CD4-positive, alpha-beta T cell (primary cell): ENCODE measurements at regions not wholly inside any gene's neighbourhood (a gene's known extent, or its start where the extent isn't known, plus 50 kb on each side); places are given as distances from the start of the nearest gene placed in this dataset.

Experiments used
- ATAC-seq: fragments of 200-7000 bp; cut with Tn5 transposase; one replicate; pipeline ENCODE4 v1.10.0; 2022; ENCODE audit warnings: mild to moderate bottlenecking; ENCODE audit not compliant: poor library complexity
- CTCF ChIA-PET: fragments of 350-600 bp; sonication (Branson Sonifier 250); formaldehyde crosslinking; loops from one replicate; lab custom pipeline; 2021; ENCODE audit warnings: antibody characterized with exemption, inconsistent platforms; lab: Charles Lee
- POLR2A ChIA-PET: fragments of 350-600 bp; sonication (Branson Sonifier 250); formaldehyde crosslinking; loops from one replicate; lab custom pipeline; 2021; ENCODE audit warnings: antibody characterized with exemption, inconsistent platforms; lab: Charles Lee
- DNase-seq, 14 experiments: peaks; one replicate each; pipeline ENCODE4 v3.0.0-alpha.2; 2013 to 2020; ENCODE audit warnings: mixed read lengths in 2 of 14
- H3K27ac ChIP-seq, 2 donors: one replicate each; pipeline versions ENCODE4 v1.5.1 to v1.7.0; 2013; ENCODE audit warnings: low read length in 2 of 2, low read depth in 1 of 2, mild to moderate bottlenecking in 1 of 2
- H3K27me3 ChIP-seq, 2 experiments: 1 replicate in 1 of 2; 2 replicates in 1 of 2; pipeline versions ENCODE4 v1.6.1 to v1.7.0; 2013; ENCODE audit warnings: low read length in 2 of 2, control low read depth in 1 of 2, mild to moderate bottlenecking in 1 of 2, moderate library complexity in 1 of 2; ENCODE audit not compliant: insufficient read depth in 2 of 2, control insufficient read depth in 1 of 2
- H3K36me3 ChIP-seq: one replicate; pipeline ENCODE4 v1.6.1; 2013; ENCODE audit warnings: low read length, control low read depth; ENCODE audit not compliant: insufficient read depth
- H3K4me1 ChIP-seq: one replicate; pipeline ENCODE4 v1.6.1; 2013; ENCODE audit warnings: low read length, control low read depth; ENCODE audit not compliant: insufficient read depth
- H3K4me3 ChIP-seq: one replicate; pipeline ENCODE4 v1.5.1; 2013; ENCODE audit warnings: mild to moderate bottlenecking, low read length, moderate library complexity
- H3K9me3 ChIP-seq, 2 experiments: 1 replicate in 1 of 2; 2 replicates in 1 of 2; pipeline versions ENCODE4 v1.6.1 to v1.7.0; 2013; ENCODE audit warnings: low read length in 2 of 2, mild to moderate bottlenecking in 2 of 2, control low read depth in 1 of 2, moderate library complexity in 1 of 2; ENCODE audit not compliant: control insufficient read depth in 1 of 2, insufficient read depth in 1 of 2
- H3K27ac Mint-ChIP-seq: one replicate; pipeline ENCODE4 v1.8.0; 2020; ENCODE audit warnings: mixed read lengths
- H3K27me3 Mint-ChIP-seq: one replicate; pipeline ENCODE4 v1.8.0; 2021; ENCODE audit warnings: mixed read lengths
- H3K36me3 Mint-ChIP-seq: one replicate; pipeline ENCODE4 v1.8.0; 2021; ENCODE audit warnings: low read depth, mixed read lengths
- H3K4me1 Mint-ChIP-seq: one replicate; pipeline ENCODE4 v1.8.0; 2021; ENCODE audit warnings: low read depth, mixed read lengths
- H3K4me3 Mint-ChIP-seq: one replicate; pipeline ENCODE4 v1.8.0; 2020; ENCODE audit warnings: mild to moderate bottlenecking, mixed read lengths
- H3K9me3 Mint-ChIP-seq: one replicate; pipeline ENCODE4 v1.8.0; 2020; ENCODE audit warnings: mixed read lengths
- CTCF ChIP-seq: fragments of 200-600 bp; IDR thresholded peaks from one replicate; pipeline ENCODE4 v1.8.0; 2022; ENCODE audit warnings: antibody characterized with exemption, mild to moderate bottlenecking
- intact Hi-C, 2 experiments: fragments of 100-400 bp; cut with DNase I in 1 of 2; cut with micrococcal nuclease in 1 of 2; formaldehyde crosslinking; loops; one replicate each; pipeline versions ENCODE4 v1.15.1 to v1.9.0; 2023 to 2025; cut with DNase I, micrococcal nuclease

- Histone ChIP-seq H3K27ac (no peak overlapping the region), H3K27me3 (peaks cover 0 to 2% of the 10 kb centered on the region in 2 experiments), H3K9me3 (peaks cover 0 to 4% of the 10 kb centered on the region in 2 experiments), H3K4me1 (no peaks in the 10 kb centered on the region), H3K36me3 (no peaks in the 10 kb centered on the region), H3K4me3 (no peak overlapping the region)
- CTCF ChIA-PET = no interaction called here
- DNase-seq (no peak), ATAC-seq (no peak)
- H3K4me1 Mint-ChIP-seq = no peaks in the 10 kb centered on the region
- POLR2A ChIA-PET = no interaction called here
- no peaks in the 10 kb centered on the region for H3K36me3 Mint-ChIP-seq
- no peaks in the 10 kb centered on the region for H3K27me3 Mint-ChIP-seq
- no peaks in the 10 kb centered on the region for H3K9me3 Mint-ChIP-seq
- no peak overlapping the region for H3K4me3 Mint-ChIP-seq
- H3K27ac Mint-ChIP-seq = no peak overlapping the region
- intact Hi-C loops = no loop called here
- no peak for TF ChIP-seq CTCF
These were observed 134.6 kb downstream of the CYP26B1 start for GRCh38 chr2:72012886-72013574.

- Histone ChIP-seq H3K4me3 (no peak overlapping the region), H3K9me3 (peaks cover 0 to 4% of the 10 kb centered on the region in 2 experiments), H3K4me1 (no peaks in the 10 kb centered on the region), H3K27ac (no peak overlapping the region), H3K36me3 (no peaks in the 10 kb centered on the region), H3K27me3 (peaks cover 0 to 2% of the 10 kb centered on the region in 2 experiments)
- Mint-ChIP-seq H3K27ac (no peak overlapping the region), H3K4me3 (no peak overlapping the region), H3K36me3 (no peaks in the 10 kb centered on the region), H3K9me3 (no peaks in the 10 kb centered on the region), H3K27me3 (no peaks in the 10 kb centered on the region), H3K4me1 (no peaks in the 10 kb centered on the region)
- no peak for TF ChIP-seq CTCF
- ChIA-PET CTCF (no interaction called here), POLR2A (no interaction called here)
- intact Hi-C loops = no loop called here
- ATAC-seq = no peak
- no peak for DNase-seq
These were observed 135.9 kb downstream of the CYP26B1 start for GRCh38 chr2:72011791-72012190.

GRCh38 chr2:72011370-72011689 lies 136.3 kb downstream of the CYP26B1 start:
- no peaks in the 10 kb centered on the region for H3K4me1 Mint-ChIP-seq
- DNase-seq = no peak
- intact Hi-C loops = no loop called here
- no peak overlapping the region for H3K4me3 Mint-ChIP-seq
- H3K4me3 ChIP-seq = no peak overlapping the region
- no peak overlapping the region for H3K27ac ChIP-seq
- no peaks in the 10 kb centered on the region for H3K36me3 ChIP-seq
- TF ChIP-seq CTCF = no peak
- no peaks in the 10 kb centered on the region for H3K9me3 Mint-ChIP-seq
- H3K27me3 Mint-ChIP-seq = no peaks in the 10 kb centered on the region
- peaks cover 0 to 2% of the 10 kb centered on the region in 2 experiments for H3K27me3 ChIP-seq
- no peaks in the 10 kb centered on the region for H3K36me3 Mint-ChIP-seq
- ChIA-PET POLR2A (no interaction called here), CTCF (no interaction called here)
- H3K9me3 ChIP-seq = peaks cover 0 to 4% of the 10 kb centered on the region in 2 experiments
- no peaks in the 10 kb centered on the region for H3K4me1 ChIP-seq
- H3K27ac Mint-ChIP-seq = no peak overlapping the region
- no peak for ATAC-seq
